ENCODE measurements at regions not wholly inside any gene's neighbourhood (a gene's known extent, or its start where the extent isn't known, plus 50 kb on each side); places are given as distances from the start of the nearest gene placed in this dataset.

- no peak for DNase-seq (ENCODE audit: low spot score in 2 of 2)
- Histone ChIP-seq H3K9me3 (no peaks in the 10 kb centered on the region), H3K27ac (no peak overlapping the region), H3K4me3 (no peak overlapping the region), H3K4me1 (peaks cover 18% of the 10 kb centered on the region), H3K36me3 (no peaks in the 10 kb centered on the region), H3K27me3 (no peaks in the 10 kb centered on the region)
- WGBS, result 46% methylated on average over 2 of the region's 2 CpGs
- TF ChIP-seq CTCF (IDR thresholded peaks at IDR 0.05), result no peak
- TF ChIP-seq POLR2A (IDR thresholded peaks at IDR 0.05), result no peak
- TF ChIP-seq POLR2AphosphoS5 (IDR thresholded peaks at IDR 0.05), result no peak
- no peak for TF ChIP-seq EP300 (IDR thresholded peaks at IDR 0.05)
Observed at GRCh38 chr6:6405031-6405430, 84.6 kb upstream of the F13A1 start.

- 70% methylated on average over 1 of the region's 1 CpG for WGBS
- H3K36me3 ChIP-seq, result no peaks in the 10 kb centered on the region
- peaks cover 18% of the 10 kb centered on the region for H3K4me1 ChIP-seq
- no peaks in the 10 kb centered on the region for H3K9me3 ChIP-seq
- H3K27ac ChIP-seq, result peak overlapping the region; percentile 62
- TF ChIP-seq CTCF (IDR thresholded peaks at IDR 0.05), result no peak
- TF ChIP-seq POLR2A (IDR thresholded peaks at IDR 0.05), result no peak
- no peak for TF ChIP-seq EP300 (IDR thresholded peaks at IDR 0.05)
- no peak for TF ChIP-seq POLR2AphosphoS5 (IDR thresholded peaks at IDR 0.05)
- H3K4me3 ChIP-seq, result no peak overlapping the region
- DNase-seq (ENCODE audit: low spot score in 2 of 2), result no peak
- no peaks in the 10 kb centered on the region for H3K27me3 ChIP-seq
Observed at GRCh38 chr6:6405997-6406714, 85.7 kb upstream of the F13A1 start.

DNA sequence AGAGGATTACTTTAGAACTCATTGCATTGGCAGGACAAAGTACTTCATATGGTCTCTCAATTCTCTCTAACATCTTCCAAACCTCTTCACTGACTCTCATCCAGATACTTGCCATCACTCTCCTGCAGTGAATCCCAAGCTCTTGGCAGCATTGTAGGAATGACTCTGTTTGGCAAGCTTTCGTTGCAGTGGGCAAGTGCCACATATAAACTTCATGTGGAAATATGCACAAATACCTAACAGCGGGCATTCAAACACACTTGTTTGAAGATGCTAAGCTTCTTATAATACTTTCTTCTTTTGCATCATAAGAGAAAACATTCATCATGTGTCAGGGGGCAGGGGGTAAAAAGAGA is 86.2 kb upstream of the F13A1 start:
- no peaks in the 10 kb centered on the region for H3K9me3 ChIP-seq
- 32% methylated on average over 2 of the region's 2 CpGs for WGBS
- no peak for TF ChIP-seq EP300 (IDR thresholded peaks at IDR 0.05)
- TF ChIP-seq POLR2AphosphoS5 (IDR thresholded peaks at IDR 0.05), result no peak
- TF ChIP-seq POLR2A (IDR thresholded peaks at IDR 0.05), result no peak
- TF ChIP-seq CTCF (IDR thresholded peaks at IDR 0.05), result no peak
- H3K4me3 ChIP-seq, result no peak overlapping the region
- no peaks in the 10 kb centered on the region for H3K36me3 ChIP-seq
- H3K4me1 ChIP-seq, result peaks cover 18% of the 10 kb centered on the region
- DNase-seq (ENCODE audit: low spot score in 2 of 2), result no peak
- H3K27ac ChIP-seq, result peak overlapping the region; percentile 62
- H3K27me3 ChIP-seq, result no peaks in the 10 kb centered on the region

- DNase-seq (ENCODE audit: low spot score in 2 of 2), result no peak
- WGBS, result 48% methylated on average over 4 of the region's 4 CpGs
- no peak for TF ChIP-seq EP300 (IDR thresholded peaks at IDR 0.05)
- TF ChIP-seq CTCF (IDR thresholded peaks at IDR 0.05), result no peak
- TF ChIP-seq POLR2A (IDR thresholded peaks at IDR 0.05), result no peak
- TF ChIP-seq POLR2AphosphoS5 (IDR thresholded peaks at IDR 0.05), result peak in 1 of 3 donors; percentile 39
- Histone ChIP-seq H3K27ac (peak overlapping the region; percentile 62), H3K9me3 (no peaks in the 10 kb centered on the region), H3K36me3 (no peaks in the 10 kb centered on the region), H3K27me3 (no peaks in the 10 kb centered on the region), H3K4me1 (peaks cover 18% of the 10 kb centered on the region), H3K4me3 (no peak overlapping the region)
Observed at GRCh38 chr6:6407071-6407741, 86.7 kb upstream of the F13A1 start.

DNA sequence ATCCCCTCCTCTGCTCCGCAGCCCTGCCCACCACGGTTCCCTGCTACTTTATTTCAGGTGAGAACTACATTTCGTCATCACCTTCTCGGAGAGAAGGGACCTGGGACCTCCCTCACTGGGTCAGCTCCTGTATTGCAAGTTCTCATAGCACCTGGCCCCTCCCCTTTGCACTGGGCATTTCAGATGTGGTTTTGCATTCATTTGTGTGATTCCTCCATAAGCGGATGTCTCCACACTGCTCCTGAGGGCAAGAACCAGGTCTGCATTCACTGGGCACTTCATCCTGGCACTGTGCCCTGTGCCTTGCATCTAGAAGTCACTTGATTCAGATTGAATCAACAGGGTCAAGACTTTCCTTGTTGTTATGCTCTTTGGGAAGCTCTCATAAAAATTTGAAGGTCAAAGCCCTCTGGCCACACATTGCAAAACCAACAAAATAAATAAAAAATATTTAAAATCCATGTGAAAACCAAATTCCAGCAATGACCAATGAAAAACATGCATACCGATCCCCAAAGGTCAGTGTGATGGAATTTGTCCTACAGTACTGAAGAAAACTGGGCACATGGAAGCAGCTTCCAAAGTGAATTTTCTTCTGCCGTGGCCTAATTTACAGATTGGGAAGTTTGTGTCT is 89.1 kb upstream of the F13A1 start:
- Histone ChIP-seq H3K36me3 (no peaks in the 10 kb centered on the region), H3K4me1 (peaks cover 18% of the 10 kb centered on the region), H3K9me3 (no peaks in the 10 kb centered on the region), H3K4me3 (no peak overlapping the region), H3K27me3 (no peaks in the 10 kb centered on the region), H3K27ac (no peak overlapping the region)
- TF ChIP-seq POLR2A (IDR thresholded peaks at IDR 0.05) (no peak), CTCF (IDR thresholded peaks at IDR 0.05) (no peak), EP300 (IDR thresholded peaks at IDR 0.05) (no peak), POLR2AphosphoS5 (IDR thresholded peaks at IDR 0.05) (no peak)
- 56% methylated on average over 7 of the region's 7 CpGs for WGBS
- DNase-seq (ENCODE audit: low spot score in 2 of 2), result no peak
